ENCODE measurements at regions not wholly inside any gene's neighbourhood (a gene's known extent, or its start where the extent isn't known, plus 50 kb on each side); places are given as distances from the start of the nearest gene placed in this dataset.

- DNase-seq (ENCODE audit: low read depth), result no peak
- no peak for TF ChIP-seq CTCF (conservative IDR thresholded peaks at IDR 0.05; ENCODE audit: control insufficient read depth, insufficient read depth, low read depth, low read length)
- H3K4me3 ChIP-seq (ENCODE audit: control insufficient read depth, low read depth, low read length), result no peak overlapping the region
These were observed 77.3 kb downstream of the PPCDC start for GRCh38 chr15:75100679-75101078.

- peak; percentile 96 for DNase-seq (ENCODE audit: low read depth)
- H3K4me3 ChIP-seq (ENCODE audit: control insufficient read depth, low read depth, low read length), result no peak overlapping the region
- TF ChIP-seq CTCF (conservative IDR thresholded peaks at IDR 0.05; ENCODE audit: control insufficient read depth, insufficient read depth, low read depth, low read length), result no peak
These were observed 81.6 kb downstream of the PPCDC start for GRCh38 chr15:75104804-75105557.

GRCh38 chr15:75107516-75107907 lies 84.1 kb downstream of the PPCDC start:
- H3K4me3 ChIP-seq (ENCODE audit: control insufficient read depth, low read depth, low read length), result no peak overlapping the region
- TF ChIP-seq CTCF (conservative IDR thresholded peaks at IDR 0.05; ENCODE audit: control insufficient read depth, insufficient read depth, low read depth, low read length), result no peak
- DNase-seq (ENCODE audit: low read depth), result no peak

- TF ChIP-seq CTCF (conservative IDR thresholded peaks at IDR 0.05; ENCODE audit: control insufficient read depth, insufficient read depth, low read depth, low read length), result no peak
- no peak overlapping the region for H3K4me3 ChIP-seq (ENCODE audit: control insufficient read depth, low read depth, low read length)
- peak; percentile 98 for DNase-seq (ENCODE audit: low read depth)
These were observed 84.8 kb downstream of the PPCDC start for GRCh38 chr15:75107908-75108838.

- no peak for DNase-seq (ENCODE audit: low read depth)
- H3K4me3 ChIP-seq (ENCODE audit: control insufficient read depth, low read depth, low read length), result no peak overlapping the region
- no peak for TF ChIP-seq CTCF (conservative IDR thresholded peaks at IDR 0.05; ENCODE audit: control insufficient read depth, insufficient read depth, low read depth, low read length)
These were observed 85.8 kb downstream of the PPCDC start for GRCh38 chr15:75109021-75109735.

- no peak for DNase-seq (ENCODE audit: low read depth)
These were observed 86.3 kb downstream of the PPCDC start for GRCh38 chr15:75109736-75110130.

More at GRCh38 chr15:75109736-75110130, 86.3 kb downstream of the PPCDC start:
- H3K4me3 ChIP-seq (ENCODE audit: control insufficient read depth, low read depth, low read length), result no peak overlapping the region
- TF ChIP-seq CTCF (conservative IDR thresholded peaks at IDR 0.05; ENCODE audit: control insufficient read depth, insufficient read depth, low read depth, low read length), result no peak
